Vagina (tissue), 2 donors: ENCODE measurements at regions not wholly inside any gene's neighbourhood (a gene's known extent, or its start where the extent isn't known, plus 50 kb on each side); places are given as distances from the start of the nearest gene placed in this dataset.

ENCODE experiments used
- DNase-seq, 2 donors: peaks; one replicate each; pipeline ENCODE4 v3.0.0-alpha.2; 2017; ENCODE audit errors: extremely low spot score in 2 of 2
- H3K27ac ChIP-seq: fragments of 200-600 bp; sonication (generic); one replicate; pipeline ENCODE4 v1.5.1; 2019
- H3K27me3 ChIP-seq: fragments of 200-600 bp; sonication (generic); one replicate; pipeline ENCODE4 v1.5.1; 2019
- H3K36me3 ChIP-seq, 2 donors: fragments of 200-600 bp; sonication (generic); one replicate each; pipeline ENCODE4 v1.5.1; 2017 to 2019
- H3K4me1 ChIP-seq: fragments of 200-600 bp; sonication (generic); one replicate; pipeline ENCODE4 v1.5.1; 2019
- H3K4me3 ChIP-seq, 2 donors: fragments of 200-600 bp; sonication (generic); 1 replicate in 1 of 2; 2 replicates in 1 of 2; pipeline ENCODE4 v1.5.1; 2016 to 2019
- H3K9me3 ChIP-seq: fragments of 200-600 bp; sonication (generic); one replicate; pipeline ENCODE4 v1.5.1; 2019
- CTCF ChIP-seq, 3 experiments: fragments of 450-650 bp in 2 of 3; fragments of 200-600 bp in 1 of 3; sonication (generic) in 1 of 3; IDR thresholded peaks; one replicate each; pipeline ENCODE4 v1.5.1; 2017 to 2019; ENCODE audit warnings: antibody characterized with exemption in 3 of 3, mild to moderate bottlenecking in 2 of 3, moderate library complexity in 2 of 3
- POLR2A ChIP-seq, 2 donors: fragments of 450-650 bp; IDR thresholded peaks; one replicate each; pipeline ENCODE4 v1.6.1; 2017; ENCODE audit warnings: antibody characterized with exemption in 2 of 2, mild to moderate bottlenecking in 2 of 2, moderate library complexity in 2 of 2
- POLR2AphosphoS5 ChIP-seq, 2 donors: sonication (generic); formaldehyde crosslinking; IDR thresholded peaks; one replicate each; pipeline ENCODE4 v1.9.0; 2017; ENCODE audit warnings: antibody characterized with exemption in 2 of 2, mild to moderate bottlenecking in 2 of 2, low read depth in 1 of 2; ENCODE audit not compliant: insufficient read depth in 1 of 2
- intact Hi-C: fragments of 100-400 bp; cut with DNase I; formaldehyde crosslinking; loops from one replicate; pipeline ENCODE4 v1.15.1; 2023

- TF ChIP-seq POLR2AphosphoS5 (IDR thresholded peaks at IDR 0.05; ENCODE audit: insufficient read depth in 1 of 2, low read depth in 1 of 2) (no peak), POLR2A (IDR thresholded peaks at IDR 0.05) (no peak), CTCF (IDR thresholded peaks at IDR 0.05) (no peak)
- Histone ChIP-seq H3K36me3 (no peaks in the 10 kb centered on the region), H3K27ac (no peak overlapping the region), H3K27me3 (no peaks in the 10 kb centered on the region), H3K4me1 (no peaks in the 10 kb centered on the region), H3K9me3 (no peaks in the 10 kb centered on the region), H3K4me3 (no peak overlapping the region)
- no peak for DNase-seq
- intact Hi-C loops: no loop called here
These were observed 64.2 kb downstream of the RBM43 start for GRCh38 chr2:151197184-151198108.

GRCh38 chr2:151193576-151193975, 68.1 kb downstream of the RBM43 start:
- TF ChIP-seq POLR2AphosphoS5 (IDR thresholded peaks at IDR 0.05; ENCODE audit: insufficient read depth in 1 of 2, low read depth in 1 of 2): no peak
- TF ChIP-seq CTCF (IDR thresholded peaks at IDR 0.05): no peak
- no peak for TF ChIP-seq POLR2A (IDR thresholded peaks at IDR 0.05)
- no peak for DNase-seq
- H3K9me3 ChIP-seq: no peaks in the 10 kb centered on the region
- H3K27ac ChIP-seq: no peak overlapping the region
- H3K4me3 ChIP-seq: no peak overlapping the region
- H3K36me3 ChIP-seq: no peaks in the 10 kb centered on the region
- H3K27me3 ChIP-seq: no peaks in the 10 kb centered on the region
- H3K4me1 ChIP-seq: no peaks in the 10 kb centered on the region
- intact Hi-C loops: no loop called here

GRCh38 chr2:151192681-151193080, 69.0 kb downstream of the RBM43 start:
- no peaks in the 10 kb centered on the region for H3K27me3 ChIP-seq
- no peak overlapping the region for H3K4me3 ChIP-seq
- no peaks in the 10 kb centered on the region for H3K4me1 ChIP-seq
- H3K9me3 ChIP-seq: no peaks in the 10 kb centered on the region
- intact Hi-C loops: no loop called here
- H3K27ac ChIP-seq: no peak overlapping the region
- TF ChIP-seq POLR2A (IDR thresholded peaks at IDR 0.05) (no peak), CTCF (IDR thresholded peaks at IDR 0.05) (no peak), POLR2AphosphoS5 (IDR thresholded peaks at IDR 0.05; ENCODE audit: insufficient read depth in 1 of 2, low read depth in 1 of 2) (no peak)
- DNase-seq: no peak
- no peaks in the 10 kb centered on the region for H3K36me3 ChIP-seq

GRCh38 chr2:151191001-151191400, 70.7 kb downstream of the RBM43 start:
- H3K4me1 ChIP-seq: no peaks in the 10 kb centered on the region

More at GRCh38 chr2:151191001-151191400, 70.7 kb downstream of the RBM43 start:
- Histone ChIP-seq H3K27ac (no peak overlapping the region), H3K9me3 (no peaks in the 10 kb centered on the region), H3K36me3 (no peaks in the 10 kb centered on the region), H3K4me3 (no peak overlapping the region), H3K27me3 (no peaks in the 10 kb centered on the region)
- TF ChIP-seq POLR2A (IDR thresholded peaks at IDR 0.05): no peak
- no peak for TF ChIP-seq POLR2AphosphoS5 (IDR thresholded peaks at IDR 0.05; ENCODE audit: insufficient read depth in 1 of 2, low read depth in 1 of 2)
- TF ChIP-seq CTCF (IDR thresholded peaks at IDR 0.05): no peak
- intact Hi-C loops: no loop called here
- DNase-seq: no peak
